Common myeloid progenitor, CD34-positive (primary cell): ENCODE measurements at regions not wholly inside any gene's neighbourhood (a gene's known extent, or its start where the extent isn't known, plus 50 kb on each side); places are given as distances from the start of the nearest gene placed in this dataset.
"Not testable (repeated sequence)": the region's sequence is repeated elsewhere in the genome, so short reads cannot be mapped to it uniquely, and the experiment has no call there.

ENCODE experiments used
- CTCF ChIA-PET: fragments of 350-600 bp; sonication (Branson Sonifier 250); formaldehyde crosslinking; loops from one replicate; lab custom pipeline; 2021; ENCODE audit warnings: antibody characterized with exemption; lab: Charles Lee
- POLR2A ChIA-PET: fragments of 350-600 bp; sonication (Branson Sonifier 250); formaldehyde crosslinking; loops from one replicate; lab custom pipeline; 2021; ENCODE audit warnings: antibody characterized with exemption; lab: Charles Lee
- DNase-seq, 3 donors: peaks; one replicate each; pipeline versions ENCODE4 v3.0.0 to v3.0.0-alpha.2; 2013
- H3K27ac ChIP-seq, 2 experiments: 1 replicate in 1 of 2; 2 replicates in 1 of 2; pipeline ENCODE4 v1.7.0; 2013; ENCODE audit warnings: inconsistent platforms in 2 of 2, low read length in 2 of 2, mild to moderate bottlenecking in 2 of 2, low read depth in 1 of 2, moderate library complexity in 1 of 2; ENCODE audit not compliant: severe bottlenecking in 2 of 2, insufficient read depth in 1 of 2, poor library complexity in 1 of 2
- H3K27me3 ChIP-seq, 5 experiments: replicated peaks in 2 of 5; 1 replicate in 3 of 5; 2 replicates in 2 of 5; pipeline versions ENCODE4 v1.6.1 to v1.7.0; 2013; ENCODE audit warnings: low read length in 4 of 5, mild to moderate bottlenecking in 2 of 5, moderate library complexity in 2 of 5, inconsistent platforms in 1 of 5; ENCODE audit not compliant: insufficient read depth in 5 of 5, control insufficient read depth in 4 of 5
- H3K36me3 ChIP-seq, 4 experiments: 1 replicate in 2 of 4; 2 replicates in 2 of 4; pipeline versions ENCODE4 v1.6.1 to v1.7.0; 2013; ENCODE audit warnings: low read length in 3 of 4, control low read depth in 1 of 4, mild to moderate bottlenecking in 1 of 4; ENCODE audit not compliant: control insufficient read depth in 4 of 4, insufficient read depth in 4 of 4
- H3K4me1 ChIP-seq, 4 experiments: 1 replicate in 3 of 4; 2 replicates in 1 of 4; pipeline versions ENCODE4 v1.6.1 to v1.7.1; 2013; ENCODE audit warnings: low read length in 3 of 4, mild to moderate bottlenecking in 3 of 4, control low read depth in 1 of 4, inconsistent platforms in 1 of 4, moderate library complexity in 1 of 4; ENCODE audit not compliant: control insufficient read depth in 4 of 4, insufficient read depth in 4 of 4; ENCODE audit errors: control extremely low read depth in 1 of 4
- H3K4me3 ChIP-seq, 7 experiments: 1 replicate in 4 of 7; 2 replicates in 3 of 7; pipeline versions ENCODE4 v1.5.1 to v1.7.0; 2013; ENCODE audit warnings: mild to moderate bottlenecking in 7 of 7, low read length in 6 of 7, moderate library complexity in 6 of 7, inconsistent platforms in 2 of 7, low read depth in 2 of 7, control low read depth in 1 of 7; ENCODE audit not compliant: insufficient read depth in 4 of 7, control insufficient read depth in 1 of 7; ENCODE audit errors: extremely low read depth in 1 of 7
- H3K9me3 ChIP-seq, 5 experiments: 1 replicate in 4 of 5; 2 replicates in 1 of 5; pipeline versions ENCODE4 v1.6.1 to v1.7.1; 2013; ENCODE audit warnings: low read length in 4 of 5, mild to moderate bottlenecking in 2 of 5, inconsistent platforms in 1 of 5, low read depth in 1 of 5, moderate library complexity in 1 of 5; ENCODE audit not compliant: control insufficient read depth in 4 of 5, insufficient read depth in 2 of 5; ENCODE audit errors: control extremely low read depth in 1 of 5
- WGBS: methylation state at CpG from one replicate; pipeline ENCODE4 v1.1.5; 2013; ENCODE audit not compliant: insufficient coverage; 5-methylcytosine and 5-hydroxymethylcytosine counted together

DNA sequence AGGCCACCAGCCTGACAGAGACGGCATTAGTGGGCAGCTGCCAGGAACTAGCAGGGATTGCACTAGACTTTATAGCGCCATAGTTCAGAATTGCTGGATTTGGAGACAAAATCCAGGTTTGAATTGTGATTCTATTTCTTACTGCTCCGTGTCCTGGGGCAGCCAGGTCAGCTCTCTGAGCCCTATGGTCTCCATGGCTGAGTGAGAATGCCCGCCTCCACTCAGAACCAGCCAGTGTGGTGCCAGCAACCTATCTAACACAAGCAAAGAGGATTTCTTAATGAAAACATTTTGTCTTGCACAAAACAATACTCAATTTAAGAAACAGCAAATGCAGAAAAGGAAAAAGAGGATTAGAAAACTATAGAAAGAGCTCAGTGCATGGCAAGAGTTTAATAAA is 225.4 kb downstream of the ANKRD30B start:
- H3K27me3 ChIP-seq, DNase-seq, H3K4me1 ChIP-seq, H3K36me3 ChIP-seq, CTCF ChIA-PET, H3K27ac ChIP-seq, H3K9me3 ChIP-seq, POLR2A ChIA-PET, H3K4me3 ChIP-seq: not testable (repeated sequence)
- 93% methylated on average over 2 of the region's 4 CpGs for WGBS

DNA sequence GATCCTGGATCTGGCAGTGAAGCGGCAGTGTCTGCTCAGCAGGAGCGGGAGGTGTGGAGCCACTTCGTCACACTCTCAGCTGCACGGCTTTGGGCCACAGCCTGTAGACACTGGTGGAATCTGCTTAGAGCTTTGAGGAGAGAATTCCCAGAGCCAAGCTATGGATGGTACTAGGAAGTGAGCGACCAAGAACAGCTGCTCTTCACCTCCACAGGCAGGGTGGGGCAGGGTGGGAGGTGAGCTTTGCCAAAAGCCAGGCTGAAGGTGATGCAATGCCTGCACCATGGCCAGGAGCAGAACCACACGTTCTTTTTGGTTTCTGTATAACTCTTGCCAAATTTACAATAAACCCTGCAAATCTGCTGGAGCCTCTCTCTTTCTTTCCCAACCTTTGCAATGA is 226.1 kb downstream of the ANKRD30B start:
- H3K36me3 ChIP-seq = no peaks in the 10 kb centered on the region
- WGBS = 95% methylated on average over 4 of the region's 6 CpGs
- no peak for DNase-seq
- H3K4me1 ChIP-seq = no peaks in the 10 kb centered on the region
- no peak overlapping the region for H3K27ac ChIP-seq
- CTCF ChIA-PET = no interaction called here
- H3K9me3 ChIP-seq = no peaks in the 10 kb centered on the region
- no peak overlapping the region for H3K4me3 ChIP-seq
- POLR2A ChIA-PET = no interaction called here
- no peaks in the 10 kb centered on the region for H3K27me3 ChIP-seq

DNA sequence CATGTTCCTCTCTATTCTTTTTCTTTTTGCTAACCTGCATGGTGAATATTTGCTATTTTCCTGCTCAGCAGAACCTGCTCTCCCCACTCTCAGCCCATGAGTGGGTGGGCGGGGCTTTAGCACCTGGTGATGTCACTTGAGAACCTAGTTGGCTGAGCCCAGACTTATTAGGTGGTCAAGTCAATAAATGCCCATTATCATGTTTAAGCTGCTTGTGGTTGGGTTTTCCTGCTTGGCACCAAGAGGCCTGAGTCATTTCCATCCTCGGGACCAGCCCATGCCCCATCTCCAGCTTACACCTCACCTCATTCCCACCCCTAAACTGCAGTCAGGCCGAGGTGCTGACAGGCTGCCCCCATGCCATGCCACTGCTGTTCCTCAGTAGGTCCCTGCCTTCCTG is 226.6 kb downstream of the ANKRD30B start:
- DNase-seq = no peak
- no peaks in the 10 kb centered on the region for H3K4me1 ChIP-seq
- no peaks in the 10 kb centered on the region for H3K9me3 ChIP-seq
- WGBS = 29% methylated on average over 3 of the region's 3 CpGs
- ChIA-PET CTCF (no interaction called here), POLR2A (no interaction called here)
- no peaks in the 10 kb centered on the region for H3K36me3 ChIP-seq
- H3K27me3 ChIP-seq = no peaks in the 10 kb centered on the region
- no peak overlapping the region for H3K27ac ChIP-seq
- H3K4me3 ChIP-seq = no peak overlapping the region

DNA sequence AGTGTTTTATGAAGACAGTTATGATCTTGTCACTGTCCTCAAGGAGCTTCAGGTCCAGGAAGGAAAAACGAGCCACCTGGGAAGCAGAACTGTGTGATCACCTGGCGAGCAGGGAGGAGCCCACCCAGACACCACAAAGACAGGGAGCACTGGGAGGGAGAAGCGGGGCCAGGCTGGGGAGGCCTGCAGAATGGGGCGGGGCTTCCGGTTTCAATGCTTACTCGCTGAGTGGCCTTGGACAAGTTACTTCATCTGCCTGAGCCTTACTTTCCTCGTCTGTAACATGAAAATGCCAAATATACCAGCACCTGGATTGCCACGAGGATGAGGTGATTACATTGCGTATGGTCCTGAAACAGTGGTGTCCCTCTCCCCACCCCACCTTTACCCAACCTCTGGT is 227.5 kb downstream of the ANKRD30B start:
- H3K9me3 ChIP-seq = no peaks in the 10 kb centered on the region
- WGBS = 91% methylated on average over 6 of the region's 9 CpGs
- no peaks in the 10 kb centered on the region for H3K36me3 ChIP-seq
- no peak overlapping the region for H3K27ac ChIP-seq
- POLR2A ChIA-PET = no interaction called here
- H3K27me3 ChIP-seq = no peaks in the 10 kb centered on the region
- no peaks in the 10 kb centered on the region for H3K4me1 ChIP-seq
- H3K4me3 ChIP-seq = no peak overlapping the region
- CTCF ChIA-PET = no interaction called here
- no peak for DNase-seq

DNA sequence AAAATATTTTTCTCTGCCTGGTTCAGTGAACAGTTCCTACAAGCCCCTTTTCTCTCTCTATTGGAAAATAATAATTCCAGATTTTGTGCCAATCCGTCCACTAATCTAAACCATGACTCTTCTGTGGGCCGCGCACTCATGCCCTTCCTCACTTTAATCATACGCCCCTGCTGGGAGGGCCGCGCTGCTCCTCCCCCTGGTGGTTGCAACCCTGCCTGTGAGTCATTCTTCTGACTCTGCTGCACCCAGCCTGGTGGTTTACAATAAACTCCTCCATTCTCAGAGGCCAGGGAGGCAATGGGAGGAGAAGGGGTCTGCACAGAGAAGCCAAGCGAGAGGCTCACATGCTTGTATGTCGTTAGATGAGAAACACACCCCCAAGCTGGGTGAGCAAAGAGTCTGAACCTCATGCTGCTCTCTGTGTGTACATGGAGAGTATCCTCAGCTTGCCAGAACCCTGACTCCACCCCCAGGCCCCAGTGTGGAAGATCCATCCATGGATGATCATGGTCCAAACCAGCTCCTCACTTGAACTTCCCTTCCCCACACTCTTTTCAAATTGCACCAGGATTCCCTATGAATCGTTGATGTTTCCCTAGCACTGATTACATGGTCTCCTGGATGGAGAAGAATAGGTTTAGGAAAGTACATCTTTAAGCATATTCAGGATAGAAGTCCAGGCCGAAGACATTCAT is 228.9 kb downstream of the ANKRD30B start:
- H3K27ac ChIP-seq = no peak overlapping the region
- H3K4me1 ChIP-seq = no peaks in the 10 kb centered on the region
- ChIA-PET POLR2A (no interaction called here), CTCF (no interaction called here)
- no peaks in the 10 kb centered on the region for H3K36me3 ChIP-seq
- no peak overlapping the region for H3K4me3 ChIP-seq
- no peaks in the 10 kb centered on the region for H3K9me3 ChIP-seq
- DNase-seq = no peak
- WGBS = 67% methylated on average over 1 of the region's 10 CpGs
- H3K27me3 ChIP-seq = no peaks in the 10 kb centered on the region

DNA sequence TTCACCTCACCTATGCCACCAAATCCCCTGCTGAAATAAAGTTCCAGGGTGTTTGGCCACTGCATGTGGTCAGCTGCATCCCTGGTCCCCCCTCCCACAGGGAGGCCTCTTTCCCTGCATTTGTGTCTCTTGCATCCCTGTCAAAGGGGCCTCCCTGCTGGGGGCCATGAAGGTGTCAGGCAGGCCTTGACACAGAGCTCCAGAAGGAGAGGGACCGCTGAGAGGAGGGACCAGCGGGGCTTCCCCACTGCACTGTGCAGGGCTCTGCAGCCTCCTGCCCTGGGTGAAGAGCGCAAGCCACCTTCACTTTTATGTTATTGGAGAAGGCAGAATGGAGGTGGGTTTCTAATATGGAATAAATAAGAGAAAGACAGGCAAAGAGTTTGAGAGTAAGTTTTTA is 230.2 kb downstream of the ANKRD30B start:
- no peaks in the 10 kb centered on the region for H3K9me3 ChIP-seq
- ChIA-PET POLR2A (no interaction called here), CTCF (no interaction called here)
- H3K4me1 ChIP-seq = no peaks in the 10 kb centered on the region
- 100% methylated on average over 3 of the region's 3 CpGs for WGBS
- no peaks in the 10 kb centered on the region for H3K27me3 ChIP-seq
- H3K4me3 ChIP-seq = no peak overlapping the region
- no peaks in the 10 kb centered on the region for H3K36me3 ChIP-seq
- no peak for DNase-seq
- H3K27ac ChIP-seq = no peak overlapping the region

DNA sequence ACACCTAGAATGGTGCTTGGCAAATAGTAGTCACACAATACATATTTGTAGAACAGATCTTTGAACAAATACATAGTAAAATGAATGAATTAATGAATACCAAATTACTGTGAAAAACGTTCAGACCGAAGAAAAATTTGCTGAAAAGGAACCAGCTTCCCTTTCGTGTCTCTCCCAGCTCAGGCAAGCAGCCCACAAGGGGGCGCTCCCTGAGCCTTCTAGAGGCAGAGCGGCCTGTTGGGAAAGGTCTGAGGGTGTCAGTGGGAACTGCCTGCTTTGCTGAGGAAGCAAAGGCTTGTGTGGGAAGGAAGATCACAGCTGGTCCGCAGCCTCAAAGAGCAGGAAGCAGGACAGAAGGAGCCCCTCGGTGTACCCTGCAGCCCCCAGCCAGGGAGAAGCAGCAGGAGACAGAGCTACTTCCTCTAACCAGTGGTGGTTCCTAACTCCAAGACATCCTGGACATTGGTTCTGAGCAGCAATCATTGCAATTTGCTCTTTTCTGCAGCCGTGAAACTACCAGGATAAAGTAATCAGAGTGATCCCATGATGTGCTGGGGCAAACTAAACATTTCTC is 231.1 kb downstream of the ANKRD30B start:
- DNase-seq = no peak
- H3K27ac ChIP-seq = no peak overlapping the region
- no peaks in the 10 kb centered on the region for H3K27me3 ChIP-seq
- CTCF ChIA-PET = no interaction called here
- POLR2A ChIA-PET = no interaction called here
- 35% methylated on average over 8 of the region's 8 CpGs for WGBS
- H3K4me1 ChIP-seq = no peaks in the 10 kb centered on the region
- no peaks in the 10 kb centered on the region for H3K36me3 ChIP-seq
- H3K9me3 ChIP-seq = no peaks in the 10 kb centered on the region
- H3K4me3 ChIP-seq = no peak overlapping the region
